ENCODE measurements at regions not wholly inside any gene's neighbourhood (a gene's known extent, or its start where the extent isn't known, plus 50 kb on each side); places are given as distances from the start of the nearest gene placed in this dataset.
"Not testable (repeated sequence)": the region's sequence is repeated elsewhere in the genome, so short reads cannot be mapped to it uniquely, and the experiment has no call there.

- not testable (repeated sequence) for TF ChIP-seq CTCF, EZH2, EZH2phosphoT487 (IDR thresholded peaks at IDR 0.05)
Measured at GRCh38 chr13:78117070-78117469, 198.4 kb upstream of the EDNRB start.

All from neural progenitor cell (in vitro differentiated cells).